ENCODE measurements at regions not wholly inside any gene's neighbourhood (a gene's known extent, or its start where the extent isn't known, plus 50 kb on each side); places are given as distances from the start of the nearest gene placed in this dataset.

DNA sequence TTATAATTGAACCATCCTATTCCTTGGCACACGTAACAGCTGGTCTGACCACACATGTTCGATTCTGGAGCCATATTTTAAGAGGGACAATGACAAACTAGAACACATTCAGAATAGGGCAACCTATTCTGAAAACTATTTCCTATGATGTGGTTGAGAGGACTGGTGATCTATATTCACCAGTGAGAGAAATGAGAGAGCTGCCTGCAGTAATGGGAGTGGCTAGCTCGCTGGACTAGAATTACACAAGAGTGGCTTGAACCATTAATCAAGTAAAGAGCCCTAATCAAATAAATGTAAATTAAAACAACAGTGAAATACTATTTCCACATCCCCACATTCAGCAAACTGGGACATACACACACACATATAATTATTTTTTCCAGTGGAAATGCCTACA, 55.3 kb upstream of the LY86 start:
- DNase-seq, result no peak

DNA sequence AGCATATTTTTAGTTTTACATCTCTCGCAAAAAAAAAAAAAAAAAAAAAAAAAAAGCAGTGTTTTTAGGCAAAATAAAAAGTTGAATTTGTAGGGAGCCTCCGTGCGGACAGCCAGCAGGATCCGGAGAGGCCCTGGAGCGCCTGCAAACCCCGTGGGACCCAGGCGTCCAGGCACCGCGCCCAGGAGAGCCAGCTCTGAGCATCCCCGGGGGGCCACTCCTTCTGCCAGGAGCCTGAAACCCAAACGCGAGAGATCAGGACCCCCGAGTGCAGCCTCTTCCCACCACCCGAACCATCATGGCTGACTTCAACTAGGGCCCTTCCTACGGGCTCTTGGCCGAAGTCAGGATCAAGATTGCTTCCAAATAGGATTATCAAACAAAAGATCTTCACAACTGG, 54.1 kb upstream of the LY86 start:
- DNase-seq, result no peak

DNA sequence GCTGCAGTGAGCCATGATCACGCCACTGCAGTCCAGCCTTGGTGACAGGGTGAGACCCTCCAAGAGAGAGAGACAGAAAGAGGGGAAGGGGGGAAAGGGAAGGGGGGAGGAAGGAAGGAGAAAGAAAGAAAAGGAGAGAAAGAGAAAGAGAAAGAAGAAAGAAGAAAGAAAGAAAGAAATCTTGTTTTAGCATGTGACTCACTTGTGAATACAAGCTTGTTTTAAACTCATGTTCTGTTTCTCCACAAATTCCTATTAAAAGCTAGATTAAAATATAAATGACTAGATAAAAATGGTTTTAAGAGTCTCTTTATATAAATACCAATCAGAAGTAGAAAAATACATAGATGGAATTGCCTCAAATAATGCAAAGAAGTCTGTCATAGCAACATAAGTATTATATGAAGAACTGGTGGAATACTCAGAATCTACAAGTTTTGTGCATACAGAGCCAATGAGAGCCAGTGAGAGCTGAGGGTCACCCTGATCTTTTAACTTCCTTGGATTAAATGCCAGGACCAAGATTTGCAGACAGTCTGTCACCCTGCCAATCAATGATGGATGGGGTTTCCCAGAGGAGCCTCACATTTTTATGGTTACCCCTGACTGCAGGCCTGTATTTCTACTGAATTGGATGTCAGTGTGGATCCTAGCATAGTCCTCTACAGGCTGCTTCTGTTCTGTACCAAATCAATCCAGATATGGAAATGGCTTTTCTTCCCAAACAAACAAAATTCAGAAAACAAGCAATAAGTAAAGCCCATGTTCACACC, 50.8 kb upstream of the LY86 start:
- DNase-seq, result no peak

DNA sequence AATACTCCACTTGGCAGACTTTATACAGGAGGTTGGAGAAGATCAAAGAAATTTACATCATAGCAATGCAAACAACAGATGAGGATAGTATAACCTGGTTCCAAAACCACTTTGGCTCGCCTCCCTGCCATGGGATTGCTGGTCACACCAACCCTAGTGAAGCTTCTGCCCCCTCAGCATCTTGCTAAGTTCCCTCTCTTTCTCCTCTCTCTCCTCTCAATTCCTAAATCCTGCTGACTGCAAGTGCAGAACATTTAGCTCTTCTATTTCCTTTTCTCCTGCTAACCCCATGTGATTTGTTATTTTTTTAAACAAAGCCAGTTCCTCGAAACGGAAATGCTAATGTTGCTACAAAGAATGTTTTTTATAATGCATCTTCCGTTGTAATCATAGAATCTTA, 50.3 kb upstream of the LY86 start:
- no peak for DNase-seq

Measured in activated CD4-positive, alpha-beta T cell treated with anti-CD3 and anti-CD28 coated beads for 48 hours (primary cell).